ENCODE measurements at regions not wholly inside any gene's neighbourhood (a gene's known extent, or its start where the extent isn't known, plus 50 kb on each side); places are given as distances from the start of the nearest gene placed in this dataset.

GRCh38 chr21:20662514-20662913 is 335.7 kb upstream of the NCAM2 start:
- H3K27ac Mint-ChIP-seq, result no peak overlapping the region
- no peak overlapping the region for H3K4me3 Mint-ChIP-seq
- no peaks in the 10 kb centered on the region for H3K36me3 Mint-ChIP-seq (ENCODE audit: low read depth)
- DNase-seq (no peak), ATAC-seq (no peak)
- H3K27me3 Mint-ChIP-seq, result no peaks in the 10 kb centered on the region
- no peaks in the 10 kb centered on the region for H3K4me1 Mint-ChIP-seq
- no peaks in the 10 kb centered on the region for H3K9me3 ChIP-seq (ENCODE audit: control insufficient read depth, low read length, poor library complexity, severe bottlenecking)

- H3K4me1 Mint-ChIP-seq, result no peaks in the 10 kb centered on the region
- no peak for DNase-seq
- no peak overlapping the region for H3K4me3 Mint-ChIP-seq
- no peak for ATAC-seq
- no peaks in the 10 kb centered on the region for H3K36me3 Mint-ChIP-seq (ENCODE audit: low read depth)
- no peaks in the 10 kb centered on the region for H3K9me3 ChIP-seq (ENCODE audit: control insufficient read depth, low read length, poor library complexity, severe bottlenecking)
- H3K27me3 Mint-ChIP-seq, result no peaks in the 10 kb centered on the region
- H3K27ac Mint-ChIP-seq, result no peak overlapping the region
These were observed 330.3 kb upstream of the NCAM2 start for GRCh38 chr21:20667931-20668330.

- no peaks in the 10 kb centered on the region for H3K36me3 Mint-ChIP-seq (ENCODE audit: low read depth)
- ATAC-seq, result no peak
- no peaks in the 10 kb centered on the region for H3K27me3 Mint-ChIP-seq
- H3K4me1 Mint-ChIP-seq, result no peaks in the 10 kb centered on the region
- no peaks in the 10 kb centered on the region for H3K9me3 ChIP-seq (ENCODE audit: control insufficient read depth, low read length, poor library complexity, severe bottlenecking)
- H3K27ac Mint-ChIP-seq, result no peak overlapping the region
- DNase-seq, result no peak
- no peak overlapping the region for H3K4me3 Mint-ChIP-seq
These were observed 312.7 kb upstream of the NCAM2 start for GRCh38 chr21:20685475-20685874.

DNA sequence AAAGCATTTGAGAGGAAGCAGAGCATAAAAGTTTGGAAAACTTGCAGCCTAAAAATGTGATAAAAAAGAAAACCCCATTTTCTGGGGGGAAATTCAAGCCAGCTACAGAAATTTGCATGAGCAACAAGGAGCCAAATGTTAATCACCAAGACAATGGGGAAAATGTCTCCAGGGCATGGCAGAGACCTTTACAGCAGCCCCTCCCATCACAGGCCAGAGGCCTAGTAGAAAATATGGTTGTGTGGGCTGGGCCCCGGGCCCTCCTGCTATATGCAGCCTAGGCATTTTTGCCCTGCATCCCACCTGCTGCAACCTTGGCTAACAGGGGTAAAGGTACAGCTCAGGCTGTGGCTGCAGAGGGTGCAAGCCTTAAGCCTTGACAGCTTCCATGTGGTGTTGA is 299.6 kb upstream of the NCAM2 start:
- no peaks in the 10 kb centered on the region for H3K36me3 Mint-ChIP-seq (ENCODE audit: low read depth)
- ATAC-seq, result no peak
- no peak for DNase-seq
- H3K4me3 Mint-ChIP-seq, result no peak overlapping the region
- H3K27ac Mint-ChIP-seq, result no peak overlapping the region
- no peaks in the 10 kb centered on the region for H3K4me1 Mint-ChIP-seq
- no peaks in the 10 kb centered on the region for H3K9me3 ChIP-seq (ENCODE audit: control insufficient read depth, low read length, poor library complexity, severe bottlenecking)
- no peaks in the 10 kb centered on the region for H3K27me3 Mint-ChIP-seq

DNA sequence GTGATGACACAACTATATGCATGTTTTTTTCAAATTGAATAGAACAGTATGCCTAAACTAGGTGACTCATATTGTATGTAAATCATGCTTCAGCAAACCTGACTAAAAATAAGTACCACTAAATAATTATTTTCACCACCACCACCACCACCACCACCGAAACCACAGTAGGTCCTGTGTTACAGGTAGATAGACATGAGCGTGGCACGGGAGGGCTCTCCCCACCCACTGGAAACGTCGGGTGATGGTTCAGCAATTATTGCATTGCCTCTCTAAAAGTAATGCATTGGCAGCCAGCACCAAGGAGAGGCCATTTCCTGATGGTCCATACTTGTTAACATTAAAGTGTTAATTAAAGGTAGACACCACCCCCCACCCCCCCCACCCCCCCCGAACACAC is 297.0 kb upstream of the NCAM2 start:
- no peaks in the 10 kb centered on the region for H3K4me1 Mint-ChIP-seq
- H3K9me3 ChIP-seq (ENCODE audit: control insufficient read depth, low read length, poor library complexity, severe bottlenecking), result no peaks in the 10 kb centered on the region
- no peaks in the 10 kb centered on the region for H3K36me3 Mint-ChIP-seq (ENCODE audit: low read depth)
- no peak overlapping the region for H3K4me3 Mint-ChIP-seq
- no peak for ATAC-seq
- H3K27me3 Mint-ChIP-seq, result no peaks in the 10 kb centered on the region
- no peak overlapping the region for H3K27ac Mint-ChIP-seq
- DNase-seq, result no peak

DNA sequence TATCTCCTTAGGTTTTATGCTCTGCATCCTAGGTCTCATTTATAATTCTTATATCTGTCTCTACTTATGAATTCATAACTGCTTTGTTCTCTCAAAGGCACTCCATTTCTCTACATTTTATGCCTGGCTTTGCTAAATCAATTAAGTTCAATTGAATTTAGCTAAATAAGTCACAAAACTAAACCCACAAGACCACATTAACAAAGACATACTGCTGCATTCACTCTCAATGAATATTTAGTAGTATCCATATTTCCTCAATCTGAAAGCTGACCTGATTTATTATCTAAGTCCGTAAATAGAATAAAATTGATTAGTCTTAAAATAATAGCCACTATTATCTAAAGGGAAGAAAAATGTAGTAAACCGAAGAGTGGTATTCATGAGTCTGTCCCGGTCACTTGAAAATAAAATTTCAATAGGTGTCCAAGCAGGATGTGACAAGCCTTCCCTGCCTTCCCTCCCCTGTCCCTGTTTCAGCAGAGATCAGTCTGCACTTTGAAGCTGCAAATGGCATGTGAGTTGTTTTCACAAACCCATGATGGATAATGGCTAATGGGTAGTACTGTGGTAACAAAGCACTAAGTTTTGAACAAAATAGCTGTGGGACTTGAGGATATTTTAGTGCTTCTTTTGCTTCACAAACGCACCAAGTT is 295.0 kb upstream of the NCAM2 start:
- no peak overlapping the region for H3K4me3 Mint-ChIP-seq
- no peaks in the 10 kb centered on the region for H3K9me3 ChIP-seq (ENCODE audit: control insufficient read depth, low read length, poor library complexity, severe bottlenecking)
- H3K4me1 Mint-ChIP-seq, result no peaks in the 10 kb centered on the region
- H3K27ac Mint-ChIP-seq, result no peak overlapping the region
- DNase-seq (no peak), ATAC-seq (no peak)
- no peaks in the 10 kb centered on the region for H3K27me3 Mint-ChIP-seq
- no peaks in the 10 kb centered on the region for H3K36me3 Mint-ChIP-seq (ENCODE audit: low read depth)

DNA sequence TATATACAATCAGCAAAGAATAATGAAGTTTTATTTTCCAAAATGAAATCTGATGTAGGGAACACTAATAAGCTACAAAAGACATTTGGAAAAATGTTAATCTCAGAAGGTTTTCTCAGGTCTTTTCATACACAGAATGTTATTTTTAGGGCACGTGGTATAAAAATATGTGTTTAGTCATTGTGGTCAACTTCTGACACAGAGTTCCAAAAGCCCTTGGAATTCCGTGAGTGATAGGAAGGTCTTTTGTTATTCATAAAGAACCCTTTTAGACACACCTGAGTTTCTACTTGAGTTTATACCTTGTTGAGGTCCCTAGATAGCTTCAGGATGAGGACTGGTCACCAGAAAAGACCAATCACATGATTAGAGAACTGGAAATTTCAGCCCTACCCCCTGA is 277.6 kb upstream of the NCAM2 start:
- ATAC-seq (no peak), DNase-seq (no peak)
- Mint-ChIP-seq H3K27me3 (no peaks in the 10 kb centered on the region), H3K27ac (no peak overlapping the region), H3K36me3 (ENCODE audit: low read depth) (no peaks in the 10 kb centered on the region), H3K4me3 (no peak overlapping the region), H3K4me1 (no peaks in the 10 kb centered on the region)
- no peaks in the 10 kb centered on the region for H3K9me3 ChIP-seq (ENCODE audit: control insufficient read depth, low read length, poor library complexity, severe bottlenecking)

GRCh38 chr21:20721151-20721550 is 277.1 kb upstream of the NCAM2 start:
- no peaks in the 10 kb centered on the region for H3K9me3 ChIP-seq (ENCODE audit: control insufficient read depth, low read length, poor library complexity, severe bottlenecking)
- Mint-ChIP-seq H3K27ac (no peak overlapping the region), H3K4me3 (no peak overlapping the region), H3K27me3 (no peaks in the 10 kb centered on the region), H3K36me3 (ENCODE audit: low read depth) (no peaks in the 10 kb centered on the region), H3K4me1 (no peaks in the 10 kb centered on the region)
- ATAC-seq (no peak), DNase-seq (no peak)

- H3K36me3 Mint-ChIP-seq (ENCODE audit: low read depth), result no peaks in the 10 kb centered on the region
- no peak overlapping the region for H3K27ac Mint-ChIP-seq
- no peaks in the 10 kb centered on the region for H3K4me1 Mint-ChIP-seq
- DNase-seq, result no peak
- H3K9me3 ChIP-seq (ENCODE audit: control insufficient read depth, low read length, poor library complexity, severe bottlenecking), result no peaks in the 10 kb centered on the region
- no peak overlapping the region for H3K4me3 Mint-ChIP-seq
- no peak for ATAC-seq
- no peaks in the 10 kb centered on the region for H3K27me3 Mint-ChIP-seq
These were observed 269.5 kb upstream of the NCAM2 start for GRCh38 chr21:20728691-20729090.

DNA sequence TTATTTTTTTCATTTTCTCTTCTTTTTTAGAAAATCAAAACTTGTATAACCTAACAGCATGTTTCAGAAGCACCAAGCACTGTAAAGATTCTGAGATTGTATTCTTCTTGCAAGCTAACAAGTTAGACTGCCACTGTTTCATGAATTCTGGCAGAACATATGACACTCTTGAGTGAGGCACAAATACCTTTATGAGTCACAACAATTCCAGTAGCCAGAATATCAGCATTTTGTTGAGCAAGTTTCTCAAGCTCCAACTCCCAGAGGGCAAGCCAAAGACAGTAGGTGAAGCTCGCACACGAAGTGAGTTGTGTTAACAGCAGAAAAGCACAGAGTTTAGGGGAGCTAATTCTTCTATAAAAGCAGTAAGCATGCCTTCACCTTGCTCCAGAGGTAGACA is 268.8 kb upstream of the NCAM2 start:
- DNase-seq (no peak), ATAC-seq (no peak)
- H3K4me3 Mint-ChIP-seq, result no peak overlapping the region
- H3K36me3 Mint-ChIP-seq (ENCODE audit: low read depth), result no peaks in the 10 kb centered on the region
- no peaks in the 10 kb centered on the region for H3K4me1 Mint-ChIP-seq
- no peak overlapping the region for H3K27ac Mint-ChIP-seq
- H3K9me3 ChIP-seq (ENCODE audit: control insufficient read depth, low read length, poor library complexity, severe bottlenecking), result no peaks in the 10 kb centered on the region
- H3K27me3 Mint-ChIP-seq, result no peaks in the 10 kb centered on the region

- Mint-ChIP-seq H3K4me1 (no peaks in the 10 kb centered on the region), H3K27me3 (no peaks in the 10 kb centered on the region), H3K4me3 (no peak overlapping the region), H3K27ac (no peak overlapping the region), H3K36me3 (ENCODE audit: low read depth) (no peaks in the 10 kb centered on the region)
- no peaks in the 10 kb centered on the region for H3K9me3 ChIP-seq (ENCODE audit: control insufficient read depth, low read length, poor library complexity, severe bottlenecking)
- ATAC-seq (no peak), DNase-seq (no peak)
These were observed 267.8 kb upstream of the NCAM2 start for GRCh38 chr21:20730441-20730840.

DNA sequence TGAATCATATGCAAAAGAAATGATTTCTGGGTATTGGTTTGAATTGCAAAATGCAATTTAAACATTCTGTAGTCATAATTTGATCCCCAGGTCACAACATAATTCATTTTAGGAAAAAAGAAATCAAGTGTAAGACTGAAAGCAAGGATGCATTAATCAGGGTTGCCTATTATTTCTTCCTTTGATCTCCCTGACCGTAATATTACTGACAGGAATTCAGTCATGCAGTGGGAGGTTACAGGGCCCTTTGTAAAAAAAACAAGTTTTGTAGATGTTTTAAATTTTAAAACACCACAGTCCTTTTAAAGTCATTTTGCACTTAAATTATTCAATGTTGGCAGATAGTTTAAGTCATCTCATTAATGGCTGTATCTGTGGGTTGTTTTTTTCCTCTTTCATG is 263.0 kb upstream of the NCAM2 start:
- ATAC-seq, result no peak
- Mint-ChIP-seq H3K4me1 (no peaks in the 10 kb centered on the region), H3K27ac (no peak overlapping the region), H3K27me3 (no peaks in the 10 kb centered on the region), H3K36me3 (ENCODE audit: low read depth) (no peaks in the 10 kb centered on the region), H3K4me3 (no peak overlapping the region)
- DNase-seq, result no peak
- no peaks in the 10 kb centered on the region for H3K9me3 ChIP-seq (ENCODE audit: control insufficient read depth, low read length, poor library complexity, severe bottlenecking)

- H3K4me1 Mint-ChIP-seq, result no peaks in the 10 kb centered on the region
- no peak overlapping the region for H3K4me3 Mint-ChIP-seq
- ATAC-seq (no peak), DNase-seq (no peak)
- H3K9me3 ChIP-seq (ENCODE audit: control insufficient read depth, low read length, poor library complexity, severe bottlenecking), result no peaks in the 10 kb centered on the region
- H3K27ac Mint-ChIP-seq, result no peak overlapping the region
- H3K27me3 Mint-ChIP-seq, result no peaks in the 10 kb centered on the region
- no peaks in the 10 kb centered on the region for H3K36me3 Mint-ChIP-seq (ENCODE audit: low read depth)
These were observed 260.8 kb upstream of the NCAM2 start for GRCh38 chr21:20737227-20737913.

DNA sequence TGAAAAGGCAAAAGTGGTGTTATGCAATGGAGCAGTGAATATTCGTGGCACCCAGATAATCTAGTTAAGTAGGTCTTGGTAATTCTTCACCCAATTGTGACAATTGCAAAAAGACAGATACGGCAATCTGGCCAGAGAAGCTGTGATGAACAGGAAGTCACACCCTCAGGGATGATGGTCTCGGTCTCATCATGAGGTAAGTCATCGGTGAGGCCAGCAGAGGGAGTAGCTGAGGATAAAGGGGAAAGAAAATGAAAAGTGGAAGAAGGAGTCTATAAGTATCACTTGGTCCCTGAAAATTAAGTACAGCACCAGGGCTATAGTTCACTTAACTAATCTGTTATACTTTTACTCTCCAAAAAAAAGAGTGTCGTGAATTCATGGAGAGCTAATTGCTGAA is 258.8 kb upstream of the NCAM2 start:
- no peaks in the 10 kb centered on the region for H3K9me3 ChIP-seq (ENCODE audit: control insufficient read depth, low read length, poor library complexity, severe bottlenecking)
- DNase-seq (no peak), ATAC-seq (no peak)
- H3K27ac Mint-ChIP-seq, result no peak overlapping the region
- H3K4me3 Mint-ChIP-seq, result no peak overlapping the region
- H3K36me3 Mint-ChIP-seq (ENCODE audit: low read depth), result no peaks in the 10 kb centered on the region
- no peaks in the 10 kb centered on the region for H3K27me3 Mint-ChIP-seq
- H3K4me1 Mint-ChIP-seq, result no peaks in the 10 kb centered on the region
